HG03064 (cell line): ENCODE measurements at regions not wholly inside any gene's neighbourhood (a gene's known extent, or its start where the extent isn't known, plus 50 kb on each side); places are given as distances from the start of the nearest gene placed in this dataset.

Experiments
- ATAC-seq: cut with Tn5 transposase; IDR thresholded peaks from one replicate; pipeline ENCODE4 v1.9.1; 2021; ENCODE audit warnings: low read depth; ENCODE audit not compliant: unreplicated experiment

- no peak for ATAC-seq
These were observed 189.3 kb downstream of the ERMARD start for GRCh38 chr6:169940481-169941271.

DNA sequence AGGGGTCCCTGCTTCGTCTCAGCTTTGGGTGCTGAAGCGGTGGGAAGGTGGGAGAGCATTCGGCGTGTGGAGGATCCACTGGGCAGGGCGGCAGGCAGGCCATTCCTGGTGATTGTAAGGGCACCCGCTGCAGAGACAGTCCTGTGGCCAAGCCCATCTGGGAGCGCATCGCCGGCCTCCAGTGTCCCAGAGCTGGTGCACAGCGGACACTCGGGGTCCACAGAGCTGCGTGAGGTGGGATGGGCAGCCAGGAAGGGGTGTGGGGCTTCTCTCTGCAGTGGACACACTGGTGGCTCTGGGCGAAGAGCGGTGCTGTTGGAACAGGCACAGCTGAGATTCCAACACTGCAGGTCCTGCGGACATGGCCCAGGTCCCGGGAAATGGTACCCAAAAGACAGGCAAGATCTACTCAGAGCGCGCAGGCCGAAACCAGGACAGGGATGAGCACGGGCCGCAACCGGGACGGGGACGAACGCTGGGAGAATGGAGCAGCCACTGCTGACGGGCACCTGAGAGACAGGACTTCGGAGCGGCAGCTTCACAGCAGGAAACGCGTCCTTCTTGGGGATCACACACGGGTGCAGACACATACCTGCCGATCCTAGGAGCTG, 188.2 kb downstream of the ERMARD start:
- ATAC-seq: no peak

GRCh38 chr6:169938731-169939130, 187.3 kb downstream of the ERMARD start:
- no peak for ATAC-seq

- no peak for ATAC-seq
These were observed 186.9 kb downstream of the ERMARD start for GRCh38 chr6:169938262-169938701.

DNA sequence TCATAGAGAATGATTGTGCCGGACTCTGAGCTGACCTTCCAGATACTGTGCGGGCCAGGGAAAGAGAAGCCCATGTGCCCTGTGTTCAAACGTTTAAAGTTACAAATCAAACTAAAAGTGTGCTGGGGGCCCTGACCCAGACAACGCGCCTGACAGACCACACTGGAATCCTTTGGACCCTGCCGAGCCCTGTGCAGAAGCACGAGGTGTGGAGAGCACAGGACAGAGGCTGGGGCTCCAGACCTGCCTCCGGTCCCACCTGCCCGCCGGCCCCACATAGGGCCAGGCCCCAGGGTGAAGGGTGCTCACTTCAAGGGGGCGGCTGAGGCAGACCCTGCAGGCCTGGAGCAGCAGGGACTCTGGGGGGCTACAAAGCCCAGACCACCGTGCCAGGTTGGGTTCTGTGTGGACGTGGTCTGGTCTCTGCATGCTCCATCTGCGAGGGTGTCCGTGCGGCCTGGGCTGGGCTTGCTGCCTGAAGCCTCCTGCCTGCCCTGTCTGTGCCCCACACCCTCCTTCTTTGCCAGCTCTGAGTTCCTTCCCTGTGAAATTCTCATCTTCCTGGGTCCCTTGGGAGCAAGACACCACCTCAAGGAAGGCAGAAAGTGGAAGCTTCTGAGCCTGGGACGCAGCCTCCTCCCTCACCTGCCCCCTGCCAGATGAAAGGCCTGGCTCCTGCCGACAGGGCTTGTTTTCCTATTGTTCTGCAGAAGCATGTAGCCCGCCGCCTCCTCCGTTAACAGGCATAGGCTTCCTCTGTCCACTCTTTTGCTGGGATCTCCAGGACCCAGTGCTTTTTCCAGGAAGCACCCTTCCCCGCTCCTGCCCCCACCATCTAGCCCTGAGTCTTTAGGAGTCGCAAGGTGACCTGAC, 186.2 kb downstream of the ERMARD start:
- no peak for ATAC-seq

DNA sequence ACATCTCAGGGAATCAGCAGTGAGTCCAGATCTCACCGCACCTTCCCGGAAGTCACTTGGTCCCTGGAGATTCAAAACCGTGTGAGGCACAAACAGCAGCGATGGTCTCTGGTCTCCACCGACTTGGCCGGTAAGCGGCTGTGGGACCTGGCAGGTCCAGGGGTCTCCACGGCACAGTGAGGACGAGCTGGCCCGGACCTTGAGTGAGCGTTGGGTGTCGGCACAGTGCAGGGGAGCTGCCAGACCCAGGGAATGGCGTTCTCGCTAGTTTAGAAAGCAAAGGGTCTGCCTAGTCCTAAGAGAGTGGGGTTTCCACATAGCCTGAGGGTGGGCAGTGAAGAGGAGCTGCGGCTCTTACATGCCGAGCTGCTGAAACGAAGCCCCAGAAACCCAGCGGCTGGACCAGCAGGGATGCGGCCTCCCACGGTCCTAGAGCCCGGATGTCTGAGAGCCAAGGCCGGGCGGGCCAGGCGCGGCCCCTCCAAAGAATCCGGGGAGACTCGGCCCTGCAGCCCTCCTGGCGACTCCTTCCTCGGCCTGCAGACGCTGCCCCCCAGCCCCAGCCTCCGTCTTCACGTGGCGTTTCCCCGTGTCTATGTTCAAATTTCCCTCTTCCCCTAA, 185.0 kb downstream of the ERMARD start:
- no peak for ATAC-seq

- no peak for ATAC-seq
These were observed 184.4 kb downstream of the ERMARD start for GRCh38 chr6:169935861-169936260.

- ATAC-seq: no peak
These were observed 183.9 kb downstream of the ERMARD start for GRCh38 chr6:169935348-169935718.

- no peak for ATAC-seq
These were observed 183.4 kb downstream of the ERMARD start for GRCh38 chr6:169934699-169935347.

DNA sequence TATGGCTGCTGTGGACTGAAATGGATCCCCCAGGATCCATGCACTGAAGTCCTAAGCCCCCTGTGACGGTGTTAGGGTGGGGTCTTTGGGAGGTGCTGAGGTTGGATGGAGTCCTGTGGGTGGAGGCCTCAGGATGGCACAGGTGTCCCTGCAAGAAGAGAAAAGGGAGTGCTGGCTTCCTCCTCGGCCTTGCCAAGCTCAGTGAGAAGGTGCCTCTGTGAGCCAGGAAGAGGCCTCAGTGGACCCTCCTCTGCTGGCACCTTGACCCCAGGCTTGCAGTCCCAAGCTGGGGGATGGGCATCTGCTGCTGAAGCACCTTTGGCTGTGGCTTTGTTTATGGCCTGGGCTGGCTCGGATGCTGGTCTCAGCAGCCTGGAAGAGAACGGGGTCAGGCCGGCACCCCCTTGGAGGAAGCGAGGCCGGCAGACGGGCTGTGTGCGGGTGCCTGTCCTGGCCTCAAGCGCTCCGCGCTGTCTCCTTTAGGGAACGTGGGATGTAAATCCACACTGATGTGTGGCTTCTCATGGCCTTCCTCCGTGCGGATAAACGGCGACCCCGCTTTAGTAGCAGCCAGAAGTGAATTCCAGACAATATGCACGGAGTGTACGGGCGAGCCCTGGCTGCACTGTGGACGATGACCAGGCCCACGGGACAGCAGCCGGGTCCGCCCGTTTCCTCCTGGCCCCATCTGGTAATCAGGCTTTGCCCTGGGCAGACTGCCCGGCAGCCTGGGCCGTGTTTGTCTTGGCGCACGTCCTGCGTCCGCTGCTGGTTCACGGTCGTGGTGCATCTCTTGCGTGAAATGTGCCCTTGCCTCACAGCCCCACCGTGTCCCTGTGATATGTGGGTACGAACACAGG, 182.6 kb downstream of the ERMARD start:
- ATAC-seq: no peak

DNA sequence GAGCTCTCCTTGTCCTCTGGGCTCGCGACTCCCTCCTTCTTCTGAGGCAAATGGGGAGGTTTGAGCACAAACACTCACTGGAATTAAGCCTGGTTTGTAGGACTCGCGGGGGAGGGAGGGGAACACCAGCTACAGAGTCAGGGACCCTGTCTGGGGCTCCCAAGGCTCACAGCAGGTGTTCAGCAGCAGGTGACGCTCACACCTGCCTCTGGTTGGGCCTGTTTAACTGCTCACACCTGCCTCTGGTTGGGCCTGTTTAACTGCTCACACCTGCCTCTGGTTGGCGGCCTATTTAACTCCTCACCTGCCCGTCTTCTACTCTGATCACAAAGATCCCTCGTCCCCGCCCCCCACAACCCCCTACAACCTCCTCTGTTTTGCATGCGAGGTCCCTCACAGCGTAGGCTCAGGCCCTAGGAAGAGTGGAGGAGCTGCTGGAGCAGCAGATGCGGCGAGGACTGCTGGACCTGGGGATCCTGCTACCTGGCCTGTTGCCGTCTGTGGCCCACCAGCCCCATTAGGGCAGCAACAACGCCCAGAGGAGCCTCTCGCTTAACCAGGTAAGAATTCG, 181.9 kb downstream of the ERMARD start:
- ATAC-seq: no peak

DNA sequence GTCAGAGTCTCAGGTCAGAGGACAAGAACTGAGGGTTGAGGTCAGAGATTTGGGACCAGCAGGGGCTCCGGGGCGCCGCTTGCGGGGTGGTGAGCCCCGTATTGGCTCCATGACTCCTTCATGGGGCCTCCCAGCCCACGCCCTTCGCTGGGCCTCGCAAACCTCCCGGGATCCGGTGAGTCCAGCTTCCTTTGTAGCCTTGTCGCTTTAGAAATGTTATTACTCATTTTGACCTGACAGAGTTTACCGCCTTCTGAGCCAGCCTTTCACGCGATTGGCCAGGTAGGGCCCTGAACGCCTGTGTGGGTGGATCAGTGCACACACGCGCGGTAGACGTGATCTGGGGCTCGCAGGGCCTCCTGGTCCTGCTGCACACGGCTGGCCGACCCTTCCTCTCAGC, 181.1 kb downstream of the ERMARD start:
- no peak for ATAC-seq

GRCh38 chr6:169931261-169931660, 179.8 kb downstream of the ERMARD start:
- ATAC-seq: no peak

GRCh38 chr6:169930799-169931198, 179.4 kb downstream of the ERMARD start:
- no peak for ATAC-seq

GRCh38 chr6:169927711-169928110, 176.3 kb downstream of the ERMARD start:
- ATAC-seq: no peak

GRCh38 chr6:169926617-169927417, 175.4 kb downstream of the ERMARD start:
- no peak for ATAC-seq

GRCh38 chr6:169923468-169924464, 172.3 kb downstream of the ERMARD start:
- ATAC-seq: no peak
